ENCODE measurements at regions not wholly inside any gene's neighbourhood (a gene's known extent, or its start where the extent isn't known, plus 50 kb on each side); places are given as distances from the start of the nearest gene placed in this dataset.

GRCh38 chr4:79227860-79228259 is 98.0 kb downstream of the NAA11 start:
- DNase-seq (ENCODE audit: low spot score) = no peak
- no peak overlapping the region for H3K4me3 ChIP-seq
- H3K27ac ChIP-seq = no peak overlapping the region
- no peak for TF ChIP-seq CTCF (IDR thresholded peaks at IDR 0.05)
- no peaks in the 10 kb centered on the region for H3K4me1 ChIP-seq
- H3K27me3 ChIP-seq = no peaks in the 10 kb centered on the region
- H3K36me3 ChIP-seq = no peaks in the 10 kb centered on the region
- no peaks in the 10 kb centered on the region for H3K9me3 ChIP-seq

- no peak for DNase-seq (ENCODE audit: low spot score)
- Histone ChIP-seq H3K27me3 (no peaks in the 10 kb centered on the region), H3K27ac (no peak overlapping the region), H3K9me3 (no peaks in the 10 kb centered on the region), H3K36me3 (no peaks in the 10 kb centered on the region), H3K4me1 (no peaks in the 10 kb centered on the region), H3K4me3 (no peak overlapping the region)
- no peak for TF ChIP-seq CTCF (IDR thresholded peaks at IDR 0.05)
Observed at GRCh38 chr4:79225360-79225759, 100.5 kb downstream of the NAA11 start.

- no peak overlapping the region for H3K4me3 ChIP-seq
- H3K36me3 ChIP-seq = no peaks in the 10 kb centered on the region
- H3K27me3 ChIP-seq = no peaks in the 10 kb centered on the region
- H3K27ac ChIP-seq = no peak overlapping the region
- H3K4me1 ChIP-seq = no peaks in the 10 kb centered on the region
- no peak for TF ChIP-seq CTCF (IDR thresholded peaks at IDR 0.05)
- no peaks in the 10 kb centered on the region for H3K9me3 ChIP-seq
- no peak for DNase-seq (ENCODE audit: low spot score)
Observed at GRCh38 chr4:79224777-79225104, 101.1 kb downstream of the NAA11 start.

GRCh38 chr4:79223993-79224776 is 101.7 kb downstream of the NAA11 start:
- no peak for DNase-seq (ENCODE audit: low spot score)
- no peak overlapping the region for H3K4me3 ChIP-seq
- H3K4me1 ChIP-seq = no peaks in the 10 kb centered on the region
- H3K36me3 ChIP-seq = no peaks in the 10 kb centered on the region
- no peaks in the 10 kb centered on the region for H3K9me3 ChIP-seq
- H3K27ac ChIP-seq = no peak overlapping the region
- no peak for TF ChIP-seq CTCF (IDR thresholded peaks at IDR 0.05)
- H3K27me3 ChIP-seq = no peaks in the 10 kb centered on the region

GRCh38 chr4:79217025-79217424 is 108.8 kb downstream of the NAA11 start:
- Histone ChIP-seq H3K4me1 (no peaks in the 10 kb centered on the region), H3K9me3 (no peaks in the 10 kb centered on the region), H3K27ac (no peak overlapping the region), H3K27me3 (no peaks in the 10 kb centered on the region), H3K36me3 (no peaks in the 10 kb centered on the region), H3K4me3 (no peak overlapping the region)
- no peak for DNase-seq (ENCODE audit: low spot score)
- TF ChIP-seq CTCF (IDR thresholded peaks at IDR 0.05) = no peak

- Histone ChIP-seq H3K9me3 (no peaks in the 10 kb centered on the region), H3K27ac (no peak overlapping the region), H3K36me3 (no peaks in the 10 kb centered on the region), H3K4me1 (no peaks in the 10 kb centered on the region), H3K27me3 (no peaks in the 10 kb centered on the region), H3K4me3 (no peak overlapping the region)
- no peak for DNase-seq (ENCODE audit: low spot score)
- no peak for TF ChIP-seq CTCF (IDR thresholded peaks at IDR 0.05)
Observed at GRCh38 chr4:79213702-79214101, 112.2 kb downstream of the NAA11 start.

Measured in right atrium auricular region (tissue), 2 donors.